ENCODE measurements at regions not wholly inside any gene's neighbourhood (a gene's known extent, or its start where the extent isn't known, plus 50 kb on each side); places are given as distances from the start of the nearest gene placed in this dataset.
"Not testable (repeated sequence)": the region's sequence is repeated elsewhere in the genome, so short reads cannot be mapped to it uniquely, and the experiment has no call there.

- Histone ChIP-seq H3K9me3 (ENCODE audit: control insufficient read depth, insufficient read depth, low read depth, low read length) (peaks cover 3% of the 10 kb centered on the region; the same call in 1 of the 2 replicates), H3K36me3 (ENCODE audit: control insufficient read depth in 2 of 2, insufficient read depth in 1 of 2, low read length in 2 of 2) (no peaks in the 10 kb centered on the region), H3K4me3 (ENCODE audit: low read depth, low read length) (no peak overlapping the region), H3K27ac (ENCODE audit: extremely low read depth, low read depth, low read length) (no peak overlapping the region), H3K4me1 (ENCODE audit: control insufficient read depth, insufficient read depth, low read length) (peaks cover 5% of the 10 kb centered on the region)
- ChIA-PET POLR2A (no interaction called here), CTCF (interaction anchor here (0.7 kb wide), 2 partner anchors 103 to 516 kb away, joined by 3 read pairs; no protein-coding TSS in a partner anchor)
- TF ChIP-seq HIC1 (tag by site-specific recombination; IDR thresholded peaks at IDR 0.05) (no peak), ZNF24 (tag by site-specific recombination; IDR thresholded peaks at IDR 0.05) (no peak), ZNF121 (tag by site-specific recombination; IDR thresholded peaks at IDR 0.05) (no peak), ZNF280C (tag by site-specific recombination; IDR thresholded peaks at IDR 0.05) (no peak), ZBTB21 (tag by site-specific recombination; IDR thresholded peaks at IDR 0.05) (no peak), GLI4 (tag by site-specific recombination; IDR thresholded peaks at IDR 0.05) (no peak), ZNF248 (tag by site-specific recombination; IDR thresholded peaks at IDR 0.05) (no peak), ZIC2 (tag by site-specific recombination; IDR thresholded peaks at IDR 0.05) (no peak), SP3 (tag by site-specific recombination; IDR thresholded peaks at IDR 0.05) (no peak), TRIM28 (IDR thresholded peaks at IDR 0.05; ENCODE audit: borderline replicate concordance, low read length) (no peak)
Measured at GRCh38 chr14:92248696-92249095, 74.3 kb upstream of the SLC24A4 start.

GRCh38 chr14:92250366-92250765, 72.6 kb upstream of the SLC24A4 start:
- POLR2A ChIA-PET = interaction anchor here (1.0 kb wide), 1 partner anchor 129 kb away, joined by 3 read pairs; the partner anchor contains the start of genes CPSF2 and NDUFB1
- H3K36me3 ChIP-seq (ENCODE audit: control insufficient read depth in 2 of 2, insufficient read depth in 1 of 2, low read length in 2 of 2); H3K27ac ChIP-seq (ENCODE audit: extremely low read depth, low read depth, low read length); H3K4me3 ChIP-seq (ENCODE audit: low read depth, low read length); H3K4me1 ChIP-seq (ENCODE audit: control insufficient read depth, insufficient read depth, low read length); H3K9me3 ChIP-seq (ENCODE audit: control insufficient read depth, insufficient read depth, low read depth, low read length); CTCF ChIA-PET: not testable (repeated sequence)

- Histone ChIP-seq H3K9me3 (ENCODE audit: control insufficient read depth, insufficient read depth, low read depth, low read length) (no peaks in the 10 kb centered on the region), H3K27ac (ENCODE audit: extremely low read depth, low read depth, low read length) (no peak overlapping the region), H3K4me1 (ENCODE audit: control insufficient read depth, insufficient read depth, low read length) (peaks cover 5% of the 10 kb centered on the region), H3K4me3 (ENCODE audit: low read depth, low read length) (no peak overlapping the region), H3K36me3 (ENCODE audit: control insufficient read depth in 2 of 2, insufficient read depth in 1 of 2, low read length in 2 of 2) (no peaks in the 10 kb centered on the region)
- ChIA-PET CTCF (interaction anchor here (1.2 kb wide), 1 partner anchor 69 kb away, joined by 3 read pairs; no protein-coding TSS in a partner anchor), POLR2A (no interaction called here)
- TF ChIP-seq, protein P1, sequence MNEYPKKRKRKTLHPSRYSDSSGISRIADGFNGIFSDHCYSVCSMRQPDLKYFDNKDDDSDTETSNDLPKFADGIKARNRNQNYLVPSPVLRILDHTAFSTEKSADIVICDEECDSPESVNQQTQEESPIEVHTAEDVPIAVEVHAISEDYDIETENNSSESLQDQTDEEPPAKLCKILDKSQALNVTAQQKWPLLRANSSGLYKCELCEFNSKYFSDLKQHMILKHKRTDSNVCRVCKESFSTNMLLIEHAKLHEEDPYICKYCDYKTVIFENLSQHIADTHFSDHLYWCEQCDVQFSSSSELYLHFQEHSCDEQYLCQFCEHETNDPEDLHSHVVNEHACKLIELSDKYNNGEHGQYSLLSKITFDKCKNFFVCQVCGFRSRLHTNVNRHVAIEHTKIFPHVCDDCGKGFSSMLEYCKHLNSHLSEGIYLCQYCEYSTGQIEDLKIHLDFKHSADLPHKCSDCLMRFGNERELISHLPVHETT (tag by site-specific recombination; IDR thresholded peaks at IDR 0.05) = no peak
- TF ChIP-seq ZNF221 (tag by site-specific recombination; IDR thresholded peaks at IDR 0.05; ENCODE audit: borderline replicate concordance) = no peak
- no peak for TF ChIP-seq YY2 (tag by site-specific recombination; IDR thresholded peaks at IDR 0.05)
- no peak for TF ChIP-seq ZNF558 (tag by site-specific recombination; IDR thresholded peaks at IDR 0.05)
- no peak for TF ChIP-seq ZNF76 (tag by site-specific recombination; IDR thresholded peaks at IDR 0.05; ENCODE audit: borderline replicate concordance, low read depth)
- no peak for TF ChIP-seq ZNF571 (tag by site-specific recombination; IDR thresholded peaks at IDR 0.05)
- no peak for TF ChIP-seq ZNF670 (tag by site-specific recombination; IDR thresholded peaks at IDR 0.05; ENCODE audit: low read depth)
Measured at GRCh38 chr14:92252323-92252722, 70.6 kb upstream of the SLC24A4 start.

Measured in HEK293 (cell line).